Activated CD4-positive, alpha-beta T cell treated with anti-CD3 and anti-CD28 coated beads, Interleukin-2, amount 10 ng/mL, durations not matched to agents 7 days and 5 days (primary cell): ENCODE measurements at regions not wholly inside any gene's neighbourhood (a gene's known extent, or its start where the extent isn't known, plus 50 kb on each side); places are given as distances from the start of the nearest gene placed in this dataset.

Experiments
- CTCF ChIA-PET: fragments of 350-600 bp; sonication (Branson Sonifier 250); formaldehyde crosslinking; loops from one replicate; lab custom pipeline; 2021; ENCODE audit warnings: antibody characterized with exemption; lab: Charles Lee
- POLR2A ChIA-PET: fragments of 350-600 bp; sonication (Branson Sonifier 250); formaldehyde crosslinking; loops from one replicate; lab custom pipeline; 2021; ENCODE audit warnings: antibody characterized with exemption; lab: Charles Lee
- DNase-seq: peaks from one replicate; pipeline ENCODE4 v3.0.0-alpha.2; 2020
- H3K27ac Mint-ChIP-seq: one replicate; pipeline ENCODE4 v1.8.0; 2021; ENCODE audit warnings: mild to moderate bottlenecking, moderate library complexity, mixed read lengths
- H3K27me3 Mint-ChIP-seq: one replicate; pipeline ENCODE4 v1.8.0; 2021; ENCODE audit warnings: mixed read lengths
- H3K36me3 Mint-ChIP-seq: one replicate; pipeline ENCODE4 v1.8.0; 2021; ENCODE audit warnings: low read depth, mixed read lengths
- H3K4me1 Mint-ChIP-seq: one replicate; pipeline ENCODE4 v1.8.0; 2021; ENCODE audit warnings: mixed read lengths
- H3K4me3 Mint-ChIP-seq: one replicate; pipeline ENCODE4 v1.8.0; 2021; ENCODE audit warnings: mild to moderate bottlenecking, moderate library complexity, mixed read lengths
- H3K9me3 Mint-ChIP-seq: one replicate; pipeline ENCODE4 v1.8.0; 2021; ENCODE audit warnings: mixed read lengths

GRCh38 chr13:89726690-89727435, 1620.6 kb upstream of the MIR17HG start:
- ChIA-PET POLR2A (no interaction called here), CTCF (no interaction called here)
- no peaks in the 10 kb centered on the region for H3K36me3 Mint-ChIP-seq
- H3K4me1 Mint-ChIP-seq, result no peaks in the 10 kb centered on the region
- H3K27ac Mint-ChIP-seq, result no peak overlapping the region
- H3K9me3 Mint-ChIP-seq, result peaks cover 2% of the 10 kb centered on the region
- no peak overlapping the region for H3K4me3 Mint-ChIP-seq
- H3K27me3 Mint-ChIP-seq, result no peaks in the 10 kb centered on the region
- DNase-seq, result no peak

DNA sequence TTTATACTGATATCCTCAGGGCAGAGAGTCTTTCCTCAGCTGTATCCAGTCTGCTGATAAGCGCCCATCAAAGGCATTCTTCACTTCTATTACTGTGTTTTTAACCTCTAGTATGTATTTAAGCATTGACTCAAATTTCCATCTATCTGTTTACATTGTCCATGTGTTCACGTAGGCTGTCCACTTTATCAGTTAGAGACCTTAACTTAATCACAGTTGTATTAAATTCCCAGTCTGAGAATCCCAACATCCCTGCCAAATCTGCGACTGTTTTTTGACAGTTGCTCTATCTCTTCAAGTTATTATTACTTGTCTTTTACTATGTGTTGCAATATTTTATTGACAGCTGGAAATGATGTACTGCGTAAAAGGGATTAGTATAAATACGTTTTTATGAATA, 1613.7 kb upstream of the MIR17HG start:
- H3K27ac Mint-ChIP-seq, result no peak overlapping the region
- H3K36me3 Mint-ChIP-seq, result no peaks in the 10 kb centered on the region
- H3K27me3 Mint-ChIP-seq, result no peaks in the 10 kb centered on the region
- H3K4me3 Mint-ChIP-seq, result no peak overlapping the region
- ChIA-PET POLR2A (no interaction called here), CTCF (no interaction called here)
- DNase-seq, result no peak
- peaks cover 2% of the 10 kb centered on the region for H3K9me3 Mint-ChIP-seq
- H3K4me1 Mint-ChIP-seq, result no peaks in the 10 kb centered on the region

GRCh38 chr13:89737051-89737450, 1610.4 kb upstream of the MIR17HG start:
- Mint-ChIP-seq H3K27ac (no peak overlapping the region), H3K36me3 (no peaks in the 10 kb centered on the region), H3K9me3 (peaks cover 2% of the 10 kb centered on the region), H3K27me3 (no peaks in the 10 kb centered on the region), H3K4me1 (no peaks in the 10 kb centered on the region), H3K4me3 (no peak overlapping the region)
- DNase-seq, result no peak
- ChIA-PET CTCF (no interaction called here), POLR2A (no interaction called here)

DNA sequence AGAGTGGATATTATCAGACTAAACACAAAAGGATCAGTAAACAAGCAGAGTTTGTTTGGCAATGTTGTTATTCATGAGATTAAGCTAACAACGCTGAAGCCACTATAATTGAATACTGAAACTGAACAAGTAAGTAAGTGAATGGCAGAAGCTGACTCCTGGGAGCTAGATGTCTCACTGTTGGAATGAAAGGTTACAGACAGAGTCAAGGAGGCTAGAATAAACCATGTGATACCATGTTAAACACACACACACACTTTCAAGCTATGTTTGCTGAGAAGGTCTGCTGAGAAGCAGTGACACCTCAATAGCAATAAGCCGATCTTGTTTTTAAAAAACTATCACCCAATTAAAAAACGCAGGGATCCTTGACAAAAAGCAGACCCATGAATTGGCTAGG, 1609.4 kb upstream of the MIR17HG start:
- ChIA-PET POLR2A (no interaction called here), CTCF (no interaction called here)
- no peak overlapping the region for H3K4me3 Mint-ChIP-seq
- H3K36me3 Mint-ChIP-seq, result no peaks in the 10 kb centered on the region
- H3K27me3 Mint-ChIP-seq, result no peaks in the 10 kb centered on the region
- no peak overlapping the region for H3K27ac Mint-ChIP-seq
- no peak for DNase-seq
- H3K4me1 Mint-ChIP-seq, result no peaks in the 10 kb centered on the region
- H3K9me3 Mint-ChIP-seq, result peaks cover 2% of the 10 kb centered on the region

- Mint-ChIP-seq H3K27me3 (no peaks in the 10 kb centered on the region), H3K4me3 (no peak overlapping the region), H3K9me3 (peaks cover 5% of the 10 kb centered on the region), H3K4me1 (no peaks in the 10 kb centered on the region), H3K36me3 (no peaks in the 10 kb centered on the region), H3K27ac (no peak overlapping the region)
- CTCF ChIA-PET, result no interaction called here
- no peak for DNase-seq
- POLR2A ChIA-PET, result no interaction called here
Observed at GRCh38 chr13:89740994-89741685, 1606.3 kb upstream of the MIR17HG start.

GRCh38 chr13:89746554-89746953, 1600.9 kb upstream of the MIR17HG start:
- ChIA-PET POLR2A (no interaction called here), CTCF (no interaction called here)
- H3K27ac Mint-ChIP-seq, result no peak overlapping the region
- H3K36me3 Mint-ChIP-seq, result no peaks in the 10 kb centered on the region
- no peak for DNase-seq
- peaks cover 3% of the 10 kb centered on the region for H3K9me3 Mint-ChIP-seq
- H3K27me3 Mint-ChIP-seq, result no peaks in the 10 kb centered on the region
- no peak overlapping the region for H3K4me3 Mint-ChIP-seq
- H3K4me1 Mint-ChIP-seq, result no peaks in the 10 kb centered on the region

GRCh38 chr13:89748716-89749115, 1598.8 kb upstream of the MIR17HG start:
- ChIA-PET CTCF (no interaction called here), POLR2A (no interaction called here)
- Mint-ChIP-seq H3K4me1 (no peaks in the 10 kb centered on the region), H3K9me3 (peaks cover 3% of the 10 kb centered on the region), H3K27ac (no peak overlapping the region), H3K27me3 (no peaks in the 10 kb centered on the region), H3K36me3 (no peaks in the 10 kb centered on the region), H3K4me3 (no peak overlapping the region)
- DNase-seq, result no peak

DNA sequence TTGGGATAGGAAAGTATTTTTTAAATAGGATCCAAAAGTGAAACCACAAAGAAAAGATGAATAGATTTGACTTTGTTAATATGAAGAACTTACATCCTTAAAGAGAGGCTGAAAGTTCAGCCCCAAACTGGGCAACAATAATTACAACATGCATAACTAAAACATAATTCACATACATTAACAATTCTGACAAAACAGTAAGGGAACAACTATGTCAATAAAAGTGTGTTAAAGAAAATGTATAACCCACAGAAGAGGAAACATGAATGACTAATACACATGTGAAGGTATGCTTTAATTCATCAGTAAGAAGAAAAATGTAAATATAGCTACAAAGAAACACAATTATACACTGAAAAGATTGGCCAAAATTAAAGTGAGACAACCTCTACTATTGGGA, 1597.6 kb upstream of the MIR17HG start:
- no peak overlapping the region for H3K27ac Mint-ChIP-seq
- DNase-seq, result no peak
- CTCF ChIA-PET, result no interaction called here
- POLR2A ChIA-PET, result no interaction called here
- H3K9me3 Mint-ChIP-seq, result no peaks in the 10 kb centered on the region
- no peaks in the 10 kb centered on the region for H3K27me3 Mint-ChIP-seq
- H3K36me3 Mint-ChIP-seq, result no peaks in the 10 kb centered on the region
- no peaks in the 10 kb centered on the region for H3K4me1 Mint-ChIP-seq
- H3K4me3 Mint-ChIP-seq, result no peak overlapping the region

- Mint-ChIP-seq H3K9me3 (no peaks in the 10 kb centered on the region), H3K27ac (no peak overlapping the region), H3K36me3 (no peaks in the 10 kb centered on the region), H3K4me1 (no peaks in the 10 kb centered on the region), H3K4me3 (no peak overlapping the region), H3K27me3 (no peaks in the 10 kb centered on the region)
- no peak for DNase-seq
- CTCF ChIA-PET, result no interaction called here
- POLR2A ChIA-PET, result no interaction called here
Observed at GRCh38 chr13:89750371-89750770, 1597.1 kb upstream of the MIR17HG start.

GRCh38 chr13:89751432-89751930, 1596.0 kb upstream of the MIR17HG start:
- Mint-ChIP-seq H3K9me3 (peaks cover 5% of the 10 kb centered on the region), H3K4me3 (no peak overlapping the region), H3K27ac (no peak overlapping the region), H3K36me3 (no peaks in the 10 kb centered on the region), H3K27me3 (no peaks in the 10 kb centered on the region), H3K4me1 (no peaks in the 10 kb centered on the region)
- POLR2A ChIA-PET, result no interaction called here
- CTCF ChIA-PET, result no interaction called here
- DNase-seq, result no peak

DNA sequence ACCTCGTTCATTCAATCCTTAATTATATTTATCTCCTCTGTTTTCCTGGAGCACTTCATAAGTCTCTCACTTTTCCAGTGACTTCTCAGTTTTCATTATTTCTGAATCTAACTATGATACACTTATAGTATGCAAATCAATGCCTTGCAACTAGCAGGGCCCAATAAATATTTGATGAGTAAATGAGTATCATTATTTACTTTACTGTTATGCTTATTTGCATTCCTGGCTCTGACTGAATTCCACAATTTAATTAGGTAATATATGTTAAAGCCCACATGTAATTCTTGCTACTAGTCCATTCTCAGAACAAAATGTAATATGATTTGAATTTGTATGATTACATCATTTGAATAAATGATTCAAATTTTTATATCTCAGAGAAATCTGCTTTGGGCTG, 1595.1 kb upstream of the MIR17HG start:
- no peak for DNase-seq
- no peak overlapping the region for H3K27ac Mint-ChIP-seq
- H3K9me3 Mint-ChIP-seq, result peaks cover 8% of the 10 kb centered on the region
- no peaks in the 10 kb centered on the region for H3K4me1 Mint-ChIP-seq
- no peak overlapping the region for H3K4me3 Mint-ChIP-seq
- ChIA-PET CTCF (no interaction called here), POLR2A (no interaction called here)
- no peaks in the 10 kb centered on the region for H3K27me3 Mint-ChIP-seq
- no peaks in the 10 kb centered on the region for H3K36me3 Mint-ChIP-seq

DNA sequence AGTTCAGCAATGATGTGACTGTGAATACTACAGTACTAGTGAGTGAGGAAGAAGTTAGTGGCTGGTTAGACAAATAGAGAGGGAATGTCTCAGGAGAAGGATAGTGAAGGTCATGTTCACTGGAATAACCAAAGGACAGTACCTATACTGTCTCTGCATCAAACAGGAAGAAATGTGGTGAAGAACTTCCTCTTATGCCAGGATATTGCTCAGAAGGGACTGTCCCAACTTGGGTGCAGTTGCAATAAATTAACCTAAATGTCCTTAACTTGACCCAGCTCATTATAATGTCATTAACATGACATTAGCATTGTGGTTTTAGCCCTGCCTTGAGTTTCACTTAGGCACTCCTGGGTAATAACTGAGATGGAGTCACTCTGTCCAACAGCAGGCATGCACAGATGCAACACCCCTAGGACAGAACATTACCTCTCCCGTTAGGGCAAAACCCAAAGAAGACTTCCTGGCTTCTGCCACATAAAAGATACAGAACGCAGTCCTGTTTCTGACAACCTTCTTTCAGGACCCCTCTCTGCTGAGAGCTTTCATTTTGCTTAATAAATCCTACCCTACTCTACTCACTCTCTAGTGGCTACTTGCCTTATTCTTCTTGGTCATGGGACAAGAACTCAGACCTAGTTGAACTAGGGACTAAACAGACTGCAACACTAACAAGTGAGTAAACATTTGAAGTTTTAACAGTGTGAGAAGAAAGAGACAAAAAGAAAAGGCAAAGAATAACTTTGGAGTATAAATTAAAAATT, 1591.6 kb upstream of the MIR17HG start:
- ChIA-PET POLR2A (no interaction called here), CTCF (no interaction called here)
- H3K4me3 Mint-ChIP-seq, result no peak overlapping the region
- no peaks in the 10 kb centered on the region for H3K27me3 Mint-ChIP-seq
- no peaks in the 10 kb centered on the region for H3K36me3 Mint-ChIP-seq
- no peak for DNase-seq
- peaks cover 8% of the 10 kb centered on the region for H3K9me3 Mint-ChIP-seq
- no peak overlapping the region for H3K27ac Mint-ChIP-seq
- no peaks in the 10 kb centered on the region for H3K4me1 Mint-ChIP-seq

DNA sequence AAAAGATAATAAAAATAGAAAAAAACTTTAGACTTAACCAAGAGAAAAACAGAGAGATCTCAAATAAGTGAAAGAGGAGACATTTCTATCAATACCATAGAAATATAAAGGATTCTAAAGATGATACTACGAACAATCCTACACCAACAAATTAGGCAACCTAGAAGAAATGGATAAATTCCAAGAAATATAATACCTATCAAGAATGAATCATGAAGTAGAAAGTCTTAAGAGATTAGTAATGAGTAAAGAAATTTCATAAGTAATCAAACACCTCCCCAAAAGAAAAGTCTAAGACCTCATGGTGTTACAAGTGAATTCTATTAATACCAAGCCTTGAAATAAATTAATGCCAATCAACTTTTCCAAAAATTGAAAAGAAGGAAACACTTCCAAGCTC, 1584.5 kb upstream of the MIR17HG start:
- Mint-ChIP-seq H3K4me1 (no peaks in the 10 kb centered on the region), H3K27me3 (no peaks in the 10 kb centered on the region), H3K36me3 (no peaks in the 10 kb centered on the region), H3K27ac (no peak overlapping the region), H3K9me3 (peaks cover 3% of the 10 kb centered on the region), H3K4me3 (no peak overlapping the region)
- DNase-seq, result no peak
- CTCF ChIA-PET, result no interaction called here
- POLR2A ChIA-PET, result no interaction called here
